K562 (cell line): ENCODE measurements at regions not wholly inside any gene's neighbourhood (a gene's known extent, or its start where the extent isn't known, plus 50 kb on each side); places are given as distances from the start of the nearest gene placed in this dataset.

Experiments
- CREM ChIP-seq: IDR thresholded peaks from 2 replicates; pipeline ENCODE4 v1.6.1; 2014; ENCODE audit warnings: antibody characterized with exemption, low read depth
- GABPB1 ChIP-seq: sonication (generic); formaldehyde crosslinking; IDR thresholded peaks from 2 replicates; pipeline ENCODE4 v1.8.0; 2022; ENCODE audit warnings: mild to moderate bottlenecking, missing genetic modification reagents
- MTA3 ChIP-seq: fragments of 450-650 bp; formaldehyde crosslinking; IDR thresholded peaks from 2 replicates; pipeline ENCODE4 v1.6.1; 2017; ENCODE audit warnings: mild to moderate bottlenecking, borderline replicate concordance
- NFIC ChIP-seq: fragments of 450-650 bp; IDR thresholded peaks from 2 replicates; pipeline ENCODE4 v1.6.1; 2017; ENCODE audit warnings: mild to moderate bottlenecking, inconsistent platforms
- POLR2AphosphoS2 ChIP-seq: IDR thresholded peaks from 2 replicates; pipeline ENCODE4 v1.6.1; 2012; ENCODE audit warnings: low read length, improper control_type of control experiment
- ZBTB9 ChIP-seq: fragments of 450-650 bp; formaldehyde crosslinking; IDR thresholded peaks from 2 replicates; pipeline ENCODE4 v1.4.0; 2020; ENCODE audit warnings: mild to moderate bottlenecking, moderate library complexity
- ZNF140 ChIP-seq: fragments of 250-450 bp; sonication (Bioruptor Pico); IDR thresholded peaks from 2 replicates; pipeline ENCODE4 v1.8.0; 2021; ENCODE audit warnings: moderate library complexity, mild to moderate bottlenecking, inconsistent platforms
- TF ChIP-seq, protein P1 (sequence below): fragments of 450-650 bp; IDR thresholded peaks from 2 replicates; pipeline ENCODE4 v1.6.1; 2016; ENCODE audit warnings: mild to moderate bottlenecking, moderate library complexity
- TF ChIP-seq, protein P2 (sequence below): fragments of 250-450 bp; sonication (Bioruptor Pico); IDR thresholded peaks from 2 replicates; pipeline ENCODE4 v1.4.0; 2020; ENCODE audit warnings: mild to moderate bottlenecking, moderate library complexity

DNA sequence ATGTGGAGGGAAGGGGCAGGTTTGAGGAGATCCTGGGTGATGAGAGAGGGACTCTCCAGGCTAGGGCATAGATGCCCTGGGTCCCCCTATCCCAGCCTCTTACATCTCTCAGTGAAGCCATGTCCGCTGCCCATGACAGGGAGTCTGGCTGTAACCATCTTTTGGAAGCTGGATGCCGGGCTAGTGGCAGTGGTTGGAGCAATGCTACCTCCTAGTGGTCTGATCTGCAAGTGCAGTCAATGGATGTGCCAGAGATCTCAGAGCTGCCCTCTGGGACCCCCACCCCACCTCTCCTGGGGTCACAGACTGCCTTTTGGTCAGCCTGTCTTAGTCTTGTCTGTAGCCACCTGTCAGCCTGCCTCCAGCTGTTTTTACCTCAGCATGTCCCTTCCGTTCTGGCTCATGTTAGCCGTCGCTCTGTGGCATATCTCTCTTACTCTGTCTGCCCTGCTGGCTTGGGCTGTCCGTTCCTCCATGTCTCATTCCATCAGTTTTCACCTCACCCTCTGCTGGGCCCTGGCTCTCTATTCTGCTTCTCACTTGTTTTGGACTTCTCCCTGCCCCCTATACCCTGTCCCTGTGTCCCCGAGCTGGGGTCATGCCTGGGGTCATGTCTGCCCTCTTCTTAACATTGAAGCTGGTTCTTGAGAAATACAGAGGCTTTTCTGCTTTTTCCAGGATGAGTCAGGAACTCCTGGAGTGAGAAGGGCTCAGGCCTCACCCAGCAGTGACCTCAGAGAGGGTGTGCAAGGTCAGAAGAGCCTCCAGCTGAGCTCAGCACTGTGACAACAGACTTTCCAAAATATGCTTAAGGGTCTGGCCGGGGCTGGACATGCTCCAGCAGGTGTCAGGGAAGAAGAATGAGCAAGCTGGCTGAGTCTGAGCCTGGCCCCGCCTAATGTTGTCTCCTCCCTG lies 52.0 kb upstream of the THY1 start (continued):
- TF ChIP-seq, protein P1, sequence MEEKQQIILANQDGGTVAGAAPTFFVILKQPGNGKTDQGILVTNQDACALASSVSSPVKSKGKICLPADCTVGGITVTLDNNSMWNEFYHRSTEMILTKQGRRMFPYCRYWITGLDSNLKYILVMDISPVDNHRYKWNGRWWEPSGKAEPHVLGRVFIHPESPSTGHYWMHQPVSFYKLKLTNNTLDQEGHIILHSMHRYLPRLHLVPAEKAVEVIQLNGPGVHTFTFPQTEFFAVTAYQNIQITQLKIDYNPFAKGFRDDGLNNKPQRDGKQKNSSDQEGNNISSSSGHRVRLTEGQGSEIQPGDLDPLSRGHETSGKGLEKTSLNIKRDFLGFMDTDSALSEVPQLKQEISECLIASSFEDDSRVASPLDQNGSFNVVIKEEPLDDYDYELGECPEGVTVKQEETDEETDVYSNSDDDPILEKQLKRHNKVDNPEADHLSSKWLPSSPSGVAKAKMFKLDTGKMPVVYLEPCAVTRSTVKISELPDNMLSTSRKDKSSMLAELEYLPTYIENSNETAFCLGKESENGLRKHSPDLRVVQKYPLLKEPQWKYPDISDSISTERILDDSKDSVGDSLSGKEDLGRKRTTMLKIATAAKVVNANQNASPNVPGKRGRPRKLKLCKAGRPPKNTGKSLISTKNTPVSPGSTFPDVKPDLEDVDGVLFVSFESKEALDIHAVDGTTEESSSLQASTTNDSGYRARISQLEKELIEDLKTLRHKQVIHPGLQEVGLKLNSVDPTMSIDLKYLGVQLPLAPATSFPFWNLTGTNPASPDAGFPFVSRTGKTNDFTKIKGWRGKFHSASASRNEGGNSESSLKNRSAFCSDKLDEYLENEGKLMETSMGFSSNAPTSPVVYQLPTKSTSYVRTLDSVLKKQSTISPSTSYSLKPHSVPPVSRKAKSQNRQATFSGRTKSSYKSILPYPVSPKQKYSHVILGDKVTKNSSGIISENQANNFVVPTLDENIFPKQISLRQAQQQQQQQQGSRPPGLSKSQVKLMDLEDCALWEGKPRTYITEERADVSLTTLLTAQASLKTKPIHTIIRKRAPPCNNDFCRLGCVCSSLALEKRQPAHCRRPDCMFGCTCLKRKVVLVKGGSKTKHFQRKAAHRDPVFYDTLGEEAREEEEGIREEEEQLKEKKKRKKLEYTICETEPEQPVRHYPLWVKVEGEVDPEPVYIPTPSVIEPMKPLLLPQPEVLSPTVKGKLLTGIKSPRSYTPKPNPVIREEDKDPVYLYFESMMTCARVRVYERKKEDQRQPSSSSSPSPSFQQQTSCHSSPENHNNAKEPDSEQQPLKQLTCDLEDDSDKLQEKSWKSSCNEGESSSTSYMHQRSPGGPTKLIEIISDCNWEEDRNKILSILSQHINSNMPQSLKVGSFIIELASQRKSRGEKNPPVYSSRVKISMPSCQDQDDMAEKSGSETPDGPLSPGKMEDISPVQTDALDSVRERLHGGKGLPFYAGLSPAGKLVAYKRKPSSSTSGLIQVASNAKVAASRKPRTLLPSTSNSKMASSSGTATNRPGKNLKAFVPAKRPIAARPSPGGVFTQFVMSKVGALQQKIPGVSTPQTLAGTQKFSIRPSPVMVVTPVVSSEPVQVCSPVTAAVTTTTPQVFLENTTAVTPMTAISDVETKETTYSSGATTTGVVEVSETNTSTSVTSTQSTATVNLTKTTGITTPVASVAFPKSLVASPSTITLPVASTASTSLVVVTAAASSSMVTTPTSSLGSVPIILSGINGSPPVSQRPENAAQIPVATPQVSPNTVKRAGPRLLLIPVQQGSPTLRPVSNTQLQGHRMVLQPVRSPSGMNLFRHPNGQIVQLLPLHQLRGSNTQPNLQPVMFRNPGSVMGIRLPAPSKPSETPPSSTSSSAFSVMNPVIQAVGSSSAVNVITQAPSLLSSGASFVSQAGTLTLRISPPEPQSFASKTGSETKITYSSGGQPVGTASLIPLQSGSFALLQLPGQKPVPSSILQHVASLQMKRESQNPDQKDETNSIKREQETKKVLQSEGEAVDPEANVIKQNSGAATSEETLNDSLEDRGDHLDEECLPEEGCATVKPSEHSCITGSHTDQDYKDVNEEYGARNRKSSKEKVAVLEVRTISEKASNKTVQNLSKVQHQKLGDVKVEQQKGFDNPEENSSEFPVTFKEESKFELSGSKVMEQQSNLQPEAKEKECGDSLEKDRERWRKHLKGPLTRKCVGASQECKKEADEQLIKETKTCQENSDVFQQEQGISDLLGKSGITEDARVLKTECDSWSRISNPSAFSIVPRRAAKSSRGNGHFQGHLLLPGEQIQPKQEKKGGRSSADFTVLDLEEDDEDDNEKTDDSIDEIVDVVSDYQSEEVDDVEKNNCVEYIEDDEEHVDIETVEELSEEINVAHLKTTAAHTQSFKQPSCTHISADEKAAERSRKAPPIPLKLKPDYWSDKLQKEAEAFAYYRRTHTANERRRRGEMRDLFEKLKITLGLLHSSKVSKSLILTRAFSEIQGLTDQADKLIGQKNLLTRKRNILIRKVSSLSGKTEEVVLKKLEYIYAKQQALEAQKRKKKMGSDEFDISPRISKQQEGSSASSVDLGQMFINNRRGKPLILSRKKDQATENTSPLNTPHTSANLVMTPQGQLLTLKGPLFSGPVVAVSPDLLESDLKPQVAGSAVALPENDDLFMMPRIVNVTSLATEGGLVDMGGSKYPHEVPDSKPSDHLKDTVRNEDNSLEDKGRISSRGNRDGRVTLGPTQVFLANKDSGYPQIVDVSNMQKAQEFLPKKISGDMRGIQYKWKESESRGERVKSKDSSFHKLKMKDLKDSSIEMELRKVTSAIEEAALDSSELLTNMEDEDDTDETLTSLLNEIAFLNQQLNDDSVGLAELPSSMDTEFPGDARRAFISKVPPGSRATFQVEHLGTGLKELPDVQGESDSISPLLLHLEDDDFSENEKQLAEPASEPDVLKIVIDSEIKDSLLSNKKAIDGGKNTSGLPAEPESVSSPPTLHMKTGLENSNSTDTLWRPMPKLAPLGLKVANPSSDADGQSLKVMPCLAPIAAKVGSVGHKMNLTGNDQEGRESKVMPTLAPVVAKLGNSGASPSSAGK, result no peak
- 0 out of 2 replicates have a peak, but pooled peaks have one; percentile 31 for TF ChIP-seq NFIC
- no peak for TF ChIP-seq POLR2AphosphoS2
- no peak for TF ChIP-seq ZNF140 (CRISPR knock-in tag)
- TF ChIP-seq, protein P2, sequence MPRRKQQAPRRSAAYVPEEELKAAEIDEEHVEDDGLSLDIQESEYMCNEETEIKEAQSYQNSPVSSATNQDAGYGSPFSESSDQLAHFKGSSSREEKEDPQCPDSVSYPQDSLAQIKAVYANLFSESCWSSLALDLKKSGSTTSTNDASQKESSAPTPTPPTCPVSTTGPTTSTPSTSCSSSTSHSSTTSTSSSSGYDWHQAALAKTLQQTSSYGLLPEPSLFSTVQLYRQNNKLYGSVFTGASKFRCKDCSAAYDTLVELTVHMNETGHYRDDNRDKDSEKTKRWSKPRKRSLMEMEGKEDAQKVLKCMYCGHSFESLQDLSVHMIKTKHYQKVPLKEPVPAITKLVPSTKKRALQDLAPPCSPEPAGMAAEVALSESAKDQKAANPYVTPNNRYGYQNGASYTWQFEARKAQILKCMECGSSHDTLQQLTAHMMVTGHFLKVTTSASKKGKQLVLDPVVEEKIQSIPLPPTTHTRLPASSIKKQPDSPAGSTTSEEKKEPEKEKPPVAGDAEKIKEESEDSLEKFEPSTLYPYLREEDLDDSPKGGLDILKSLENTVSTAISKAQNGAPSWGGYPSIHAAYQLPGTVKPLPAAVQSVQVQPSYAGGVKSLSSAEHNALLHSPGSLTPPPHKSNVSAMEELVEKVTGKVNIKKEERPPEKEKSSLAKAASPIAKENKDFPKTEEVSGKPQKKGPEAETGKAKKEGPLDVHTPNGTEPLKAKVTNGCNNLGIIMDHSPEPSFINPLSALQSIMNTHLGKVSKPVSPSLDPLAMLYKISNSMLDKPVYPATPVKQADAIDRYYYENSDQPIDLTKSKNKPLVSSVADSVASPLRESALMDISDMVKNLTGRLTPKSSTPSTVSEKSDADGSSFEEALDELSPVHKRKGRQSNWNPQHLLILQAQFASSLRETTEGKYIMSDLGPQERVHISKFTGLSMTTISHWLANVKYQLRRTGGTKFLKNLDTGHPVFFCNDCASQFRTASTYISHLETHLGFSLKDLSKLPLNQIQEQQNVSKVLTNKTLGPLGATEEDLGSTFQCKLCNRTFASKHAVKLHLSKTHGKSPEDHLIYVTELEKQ (CRISPR knock-in tag), result no peak
- TF ChIP-seq ZBTB9, result no peak
- TF ChIP-seq CREM, result peak; percentile 29; the same call in 1 of the 2 replicates
- TF ChIP-seq MTA3, result no peak
- peak; percentile 37; the same call in 1 of the 2 replicates for TF ChIP-seq GABPB1
